GM12878 (cell line): ENCODE measurements at regions not wholly inside any gene's neighbourhood (a gene's known extent, or its start where the extent isn't known, plus 50 kb on each side); places are given as distances from the start of the nearest gene placed in this dataset.
A peak's percentile ranks its signal among the peaks of the same experiment; 100 is the strongest.

Experiments
- BCL11A ChIP-seq: IDR thresholded peaks from 2 replicates; pipeline ENCODE4 v1.6.1; 2011; ENCODE audit warnings: low read depth, low read length
- CBFB ChIP-seq: IDR thresholded peaks from 2 replicates; pipeline ENCODE4 v1.6.1; 2016; ENCODE audit warnings: antibody characterized with exemption, low read depth
- EGR1 ChIP-seq, 2 experiments: IDR thresholded peaks; 1 replicate in 1 of 2; 2 replicates in 1 of 2; pipeline ENCODE4 v1.6.1; 2011 to 2012; ENCODE audit warnings: low read depth in 2 of 2, low read length in 2 of 2, borderline replicate concordance in 1 of 2, mild to moderate bottlenecking in 1 of 2, moderate library complexity in 1 of 2
- FOXM1 ChIP-seq: IDR thresholded peaks from 2 replicates; pipeline ENCODE4 v1.6.1; 2012; ENCODE audit warnings: low read depth, mild to moderate bottlenecking, inconsistent platforms, low read length, moderate library complexity
- JUND ChIP-seq: IDR thresholded peaks from 2 replicates; pipeline ENCODE4 v1.6.1; 2012; ENCODE audit warnings: low read depth, mild to moderate bottlenecking, low read length, improper control_type of control experiment, moderate library complexity
- MXI1 ChIP-seq: fragments of 150-350 bp; IDR thresholded peaks from 2 replicates; pipeline ENCODE4 v1.6.1; 2011; ENCODE audit warnings: low read depth, mild to moderate bottlenecking, inconsistent platforms, low read length, improper control_type of control experiment
- NFYA ChIP-seq: IDR thresholded peaks from 2 replicates; pipeline ENCODE4 v1.6.1; 2011; ENCODE audit warnings: low read depth, mild to moderate bottlenecking, low read length, improper control_type of control experiment, borderline replicate concordance
- PAX5 ChIP-seq: IDR thresholded peaks from 2 replicates; pipeline ENCODE4 v1.6.1; 2011; ENCODE audit warnings: low read depth, low read length, borderline replicate concordance
- POU2F2 ChIP-seq: IDR thresholded peaks from 3 replicates; pipeline ENCODE4 v1.6.1; 2011; ENCODE audit warnings: low read depth, mild to moderate bottlenecking, low read length, borderline replicate concordance
- RCOR1 ChIP-seq: conservative IDR thresholded peaks from 2 replicates; pipeline ENCODE4 v1.6.1; 2012; ENCODE audit warnings: low read depth, low read length, improper control_type of control experiment
- RELB ChIP-seq: fragments of 450-650 bp; IDR thresholded peaks from 2 replicates; pipeline ENCODE4 v1.6.1; 2017; ENCODE audit warnings: low read depth, mild to moderate bottlenecking, moderate library complexity
- SMC3 ChIP-seq: IDR thresholded peaks from 2 replicates; pipeline ENCODE4 v1.6.1; 2011; ENCODE audit warnings: low read length, improper control_type of control experiment, borderline replicate concordance

GRCh38 chr16:48101069-48101674 is 54.6 kb downstream of the ABCC12 start (continued):
- peak; percentile 45; the same call in 1 of the 2 replicates for TF ChIP-seq RELB
- no peak for TF ChIP-seq NFYA
- peak; percentile 41; the same call in 1 of the 2 replicates for TF ChIP-seq MXI1
- TF ChIP-seq PAX5: peak; percentile 89; the same call in 1 of the 2 replicates
- no peak; the same call in 2 of the 3 replicates for TF ChIP-seq POU2F2
- peak; percentile 46; the same call in 1 of the 2 replicates for TF ChIP-seq CBFB
- TF ChIP-seq EGR1 (IDR thresholded peaks at IDR 0.05; ENCODE audit: borderline replicate concordance in 1 of 2, low read depth in 2 of 2, low read length in 2 of 2): peak in 1 of 2 experiments; percentile 89; a peak in 2 of 3 replicates
- TF ChIP-seq RCOR1: 0 out of 2 replicates have a peak, but pooled peaks have one; percentile 36
- TF ChIP-seq SMC3: no peak
- TF ChIP-seq BCL11A: peak; percentile 60; the same call in 1 of the 2 replicates
- peak; percentile 81 for TF ChIP-seq FOXM1
- TF ChIP-seq JUND: peak; percentile 84
